ENCODE measurements at regions not wholly inside any gene's neighbourhood (a gene's known extent, or its start where the extent isn't known, plus 50 kb on each side); places are given as distances from the start of the nearest gene placed in this dataset.

DNA sequence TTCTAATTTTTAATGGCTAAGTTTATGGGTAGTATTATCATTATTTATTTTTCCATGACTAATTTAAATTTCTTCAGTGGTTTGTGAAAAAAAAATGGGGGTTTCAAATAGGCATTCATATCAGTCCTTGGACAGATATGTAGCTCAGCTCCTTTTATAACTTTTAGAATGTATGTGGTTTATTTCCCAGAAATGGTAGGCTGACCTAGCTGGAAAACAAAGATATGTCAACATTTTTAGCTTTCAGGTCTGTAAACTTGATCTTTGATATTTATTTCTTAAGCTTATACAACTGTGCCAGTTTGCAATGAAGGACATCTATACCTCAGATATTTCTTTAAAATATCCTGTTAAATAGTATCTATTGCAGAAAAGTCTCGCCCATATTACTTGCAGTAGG is 1815.5 kb downstream of the SLITRK5 start:
- Histone ChIP-seq H3K4me1 (no peaks in the 10 kb centered on the region), H4K20me1 (ENCODE audit: low read depth) (no peaks in the 10 kb centered on the region), H3K4me2 (no peak overlapping the region), H3K36me3 (no peaks in the 10 kb centered on the region), H3K9ac (no peak overlapping the region), H3K79me2 (ENCODE audit: low read depth) (no peaks in the 10 kb centered on the region), H2AFZ (replicated peaks) (no peak overlapping the region), H3K4me3 (no peak overlapping the region), H3K9me3 (ENCODE audit: low read depth) (no peaks in the 10 kb centered on the region), H3K27ac (no peak overlapping the region), H3F3A (ENCODE audit: low read depth) (no peaks in the 10 kb centered on the region), H3K27me3 (no peaks in the 10 kb centered on the region)
- no peak overlapping the region for H3K4me3 Mint-ChIP-seq
- no peak for DNase-seq (ENCODE audit: low spot score)
- H3K9me3 Mint-ChIP-seq, result peaks cover 10% of the 10 kb centered on the region
- H3K27me3 Mint-ChIP-seq (ENCODE audit: insufficient read depth, low read depth), result peaks cover 3% of the 10 kb centered on the region
- peaks cover 2% of the 10 kb centered on the region for H3K36me3 Mint-ChIP-seq
- no peaks in the 10 kb centered on the region for H3K4me1 Mint-ChIP-seq
- H3K27ac Mint-ChIP-seq, result no peak overlapping the region
- TF ChIP-seq EZH2 (IDR thresholded peaks at IDR 0.05) (no peak), EZH2phosphoT487 (IDR thresholded peaks at IDR 0.05) (no peak)
- TF ChIP-seq, protein P1, sequence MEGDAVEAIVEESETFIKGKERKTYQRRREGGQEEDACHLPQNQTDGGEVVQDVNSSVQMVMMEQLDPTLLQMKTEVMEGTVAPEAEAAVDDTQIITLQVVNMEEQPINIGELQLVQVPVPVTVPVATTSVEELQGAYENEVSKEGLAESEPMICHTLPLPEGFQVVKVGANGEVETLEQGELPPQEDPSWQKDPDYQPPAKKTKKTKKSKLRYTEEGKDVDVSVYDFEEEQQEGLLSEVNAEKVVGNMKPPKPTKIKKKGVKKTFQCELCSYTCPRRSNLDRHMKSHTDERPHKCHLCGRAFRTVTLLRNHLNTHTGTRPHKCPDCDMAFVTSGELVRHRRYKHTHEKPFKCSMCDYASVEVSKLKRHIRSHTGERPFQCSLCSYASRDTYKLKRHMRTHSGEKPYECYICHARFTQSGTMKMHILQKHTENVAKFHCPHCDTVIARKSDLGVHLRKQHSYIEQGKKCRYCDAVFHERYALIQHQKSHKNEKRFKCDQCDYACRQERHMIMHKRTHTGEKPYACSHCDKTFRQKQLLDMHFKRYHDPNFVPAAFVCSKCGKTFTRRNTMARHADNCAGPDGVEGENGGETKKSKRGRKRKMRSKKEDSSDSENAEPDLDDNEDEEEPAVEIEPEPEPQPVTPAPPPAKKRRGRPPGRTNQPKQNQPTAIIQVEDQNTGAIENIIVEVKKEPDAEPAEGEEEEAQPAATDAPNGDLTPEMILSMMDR (IDR thresholded peaks at IDR 0.05), result no peak

DNA sequence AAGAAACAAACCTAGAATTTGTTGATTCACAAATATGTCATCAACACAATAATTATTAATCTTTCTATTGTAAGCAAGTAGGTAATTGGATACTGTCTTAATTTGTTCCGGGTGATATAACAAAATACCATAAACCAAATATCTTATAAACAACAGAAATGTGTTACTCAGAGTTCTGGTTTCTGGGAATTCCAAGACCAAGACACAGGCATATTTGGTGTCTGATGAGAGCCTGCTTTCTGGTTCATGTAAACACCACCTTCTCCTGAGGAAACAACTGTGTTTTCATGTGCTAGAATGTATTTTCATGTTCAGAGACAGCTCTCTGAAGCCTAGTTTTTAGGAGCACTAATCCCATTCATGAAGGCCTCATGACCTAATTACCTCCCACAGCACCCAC is 1819.5 kb downstream of the SLITRK5 start:
- Mint-ChIP-seq H3K4me3 (no peak overlapping the region), H3K36me3 (peaks cover 6% of the 10 kb centered on the region)
- no peaks in the 10 kb centered on the region for H3K27me3 ChIP-seq

DNA sequence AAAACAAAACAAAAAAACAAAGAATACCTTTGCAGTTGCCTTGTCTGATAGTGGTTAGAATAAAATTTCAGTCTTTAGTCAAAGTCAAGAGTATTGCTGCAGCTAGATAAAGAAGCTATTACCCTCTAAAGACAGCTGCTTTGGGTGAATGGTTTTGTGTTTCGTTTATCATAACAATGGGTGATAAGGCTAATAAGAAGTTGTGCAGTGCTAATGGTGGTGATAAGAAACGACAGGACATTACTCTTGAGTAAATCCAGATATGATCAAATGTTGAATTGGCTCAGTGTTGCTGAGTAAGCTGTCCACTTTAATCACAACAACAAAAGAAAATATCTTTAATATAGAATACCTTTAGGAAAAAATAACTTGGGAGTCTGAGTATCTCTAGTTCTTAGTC is 1825.3 kb downstream of the SLITRK5 start:
- peaks cover 12% of the 10 kb centered on the region for H3K9me3 Mint-ChIP-seq
- TF ChIP-seq, protein P1 (IDR thresholded peaks at IDR 0.05), result no peak
- TF ChIP-seq EZH2 (IDR thresholded peaks at IDR 0.05) (no peak), EZH2phosphoT487 (IDR thresholded peaks at IDR 0.05) (no peak)
- no peaks in the 10 kb centered on the region for H3K36me3 ChIP-seq
- no peak overlapping the region for H3K4me2 ChIP-seq
- H3K4me1 Mint-ChIP-seq, result no peaks in the 10 kb centered on the region
- no peak for DNase-seq (ENCODE audit: low spot score)
- H3K27me3 Mint-ChIP-seq (ENCODE audit: insufficient read depth, low read depth), result no peaks in the 10 kb centered on the region
- H2AFZ ChIP-seq (replicated peaks), result no peak overlapping the region
- H3K4me3 Mint-ChIP-seq, result no peak overlapping the region
- peaks cover 4% of the 10 kb centered on the region for H3K36me3 Mint-ChIP-seq
- H3K79me2 ChIP-seq (ENCODE audit: low read depth), result no peaks in the 10 kb centered on the region
- no peak overlapping the region for H3K27ac ChIP-seq
- no peak overlapping the region for H3K9ac ChIP-seq
- H3K27ac Mint-ChIP-seq, result no peak overlapping the region
- H3F3A ChIP-seq (ENCODE audit: low read depth), result no peaks in the 10 kb centered on the region
- H3K4me1 ChIP-seq, result no peaks in the 10 kb centered on the region
- H3K9me3 ChIP-seq (ENCODE audit: low read depth), result no peaks in the 10 kb centered on the region
- no peaks in the 10 kb centered on the region for H4K20me1 ChIP-seq (ENCODE audit: low read depth)
- no peaks in the 10 kb centered on the region for H3K27me3 ChIP-seq
- H3K4me3 ChIP-seq, result no peak overlapping the region

More for the DNA sequence above, 1819.5 kb downstream of the SLITRK5 start:
- no peak overlapping the region for H3K27ac Mint-ChIP-seq
- H3K4me1 ChIP-seq, result no peaks in the 10 kb centered on the region
- no peaks in the 10 kb centered on the region for H3K9me3 ChIP-seq (ENCODE audit: low read depth)
- no peak overlapping the region for H3K4me2 ChIP-seq
- no peak overlapping the region for H3K27ac ChIP-seq
- H3K36me3 ChIP-seq, result no peaks in the 10 kb centered on the region
- DNase-seq (ENCODE audit: low spot score), result no peak
- no peak for TF ChIP-seq EZH2phosphoT487 (IDR thresholded peaks at IDR 0.05)
- TF ChIP-seq EZH2 (IDR thresholded peaks at IDR 0.05), result no peak
- TF ChIP-seq, protein P1 (IDR thresholded peaks at IDR 0.05), result no peak
- H3F3A ChIP-seq (ENCODE audit: low read depth), result no peaks in the 10 kb centered on the region
- H3K9ac ChIP-seq, result no peak overlapping the region
- H3K9me3 Mint-ChIP-seq, result peaks cover 17% of the 10 kb centered on the region
- H3K79me2 ChIP-seq (ENCODE audit: low read depth), result no peaks in the 10 kb centered on the region
- no peaks in the 10 kb centered on the region for H3K4me1 Mint-ChIP-seq
- no peaks in the 10 kb centered on the region for H4K20me1 ChIP-seq (ENCODE audit: low read depth)
- H2AFZ ChIP-seq (replicated peaks), result no peak overlapping the region
- peaks cover 3% of the 10 kb centered on the region for H3K27me3 Mint-ChIP-seq (ENCODE audit: insufficient read depth, low read depth)
- H3K4me3 ChIP-seq, result no peak overlapping the region

Data from neural progenitor cell (in vitro differentiated cells).